SK-N-SH (cell line): ENCODE measurements at regions not wholly inside any gene's neighbourhood (a gene's known extent, or its start where the extent isn't known, plus 50 kb on each side); places are given as distances from the start of the nearest gene placed in this dataset.

Experiments used
- CTCF ChIA-PET: fragments of 300-600, 350-600 bp; formaldehyde crosslinking; extraction: SDS; loops from one replicate; lab custom pipeline; 2021; lab: Yijun Ruan, JAX
- POLR2A ChIA-PET: fragments of 350-600 bp; sonication (Branson Sonifier 250); formaldehyde crosslinking; extraction: SDS; loops from one replicate; lab custom pipeline; 2020; ENCODE audit warnings: antibody characterized with exemption, inconsistent platforms; lab: Yijun Ruan, JAX
- DNase-seq: peaks from one replicate; pipeline ENCODE4 v3.0.0; 2012
- H2AFZ ChIP-seq: fragments of 200-600 bp; sonication (generic); 2 replicates; pipeline ENCODE4 v1.8.1; 2016; ENCODE audit warnings: antibody characterized with exemption, mild to moderate bottlenecking, low read depth
- H3F3A ChIP-seq: fragments of 200-600 bp; sonication (generic); replicated peaks from 2 replicates; pipeline ENCODE3; 2016; ENCODE audit warnings: antibody characterized with exemption, mild to moderate bottlenecking; ENCODE audit not compliant: insufficient read depth
- H3K27ac ChIP-seq, 2 experiments: fragments of 200-500 bp in 1 of 2; fragments of 200-600 bp in 1 of 2; sonication (Bioruptor generic) in 1 of 2; sonication (generic), shearing (Covaris generic) in 1 of 2; 2 replicates each; pipeline versions ENCODE4 v1.5.1 to v1.6.1; 2014 to 2016; ENCODE audit warnings: low read depth in 2 of 2, inconsistent platforms in 1 of 2, low read length in 1 of 2, mild to moderate bottlenecking in 1 of 2, mixed read lengths in 1 of 2
- H3K27me3 ChIP-seq: fragments of 200-600 bp; sonication (generic), shearing (Covaris generic); 2 replicates; pipeline ENCODE4 v1.6.1; 2016; ENCODE audit warnings: mixed run types; ENCODE audit not compliant: insufficient read depth
- H3K36me3 ChIP-seq, 2 experiments: fragments of 200-500 bp in 1 of 2; fragments of 200-600 bp in 1 of 2; sonication (Bioruptor generic) in 1 of 2; sonication (generic) in 1 of 2; replicated peaks in 1 of 2; 2 replicates each; pipeline versions ENCODE3 to v1.5.1; 2014 to 2016; ENCODE audit warnings: low read length in 1 of 2, mild to moderate bottlenecking in 1 of 2; ENCODE audit not compliant: insufficient read depth in 2 of 2, control insufficient read depth in 1 of 2
- H3K4me1 ChIP-seq, 2 experiments: fragments of 200-500 bp in 1 of 2; fragments of 200-600 bp in 1 of 2; sonication (Bioruptor generic) in 1 of 2; sonication (generic), shearing (Covaris generic) in 1 of 2; 2 replicates each; pipeline versions ENCODE4 v1.5.1 to v1.6.1; 2014 to 2016; ENCODE audit warnings: low read depth in 1 of 2, low read length in 1 of 2, mixed run types in 1 of 2; ENCODE audit not compliant: insufficient read depth in 2 of 2, control insufficient read depth in 1 of 2
- H3K4me2 ChIP-seq: fragments of 200-600 bp; sonication (generic), shearing (Covaris generic); 2 replicates; pipeline ENCODE4 v1.6.1; 2017; ENCODE audit warnings: mixed run types
- H3K4me3 ChIP-seq, 2 experiments: fragments of 200-500 bp in 1 of 2; fragments of 200-600 bp in 1 of 2; sonication (Bioruptor generic) in 1 of 2; sonication (generic), shearing (Covaris generic) in 1 of 2; 2 replicates each; pipeline versions ENCODE4 v1.5.1 to v1.8.1; 2014 to 2016; ENCODE audit warnings: low read depth in 2 of 2, inconsistent platforms in 1 of 2, low read length in 1 of 2, mild to moderate bottlenecking in 1 of 2, mixed read lengths in 1 of 2, moderate library complexity in 1 of 2
- H3K79me2 ChIP-seq: fragments of 200-600 bp; sonication (generic); 2 replicates; pipeline ENCODE4 v1.8.1; 2017; ENCODE audit warnings: mild to moderate bottlenecking; ENCODE audit not compliant: insufficient read depth
- H3K9ac ChIP-seq: fragments of 200-600 bp; sonication (generic); 2 replicates; pipeline ENCODE4 v1.6.1; 2017; ENCODE audit warnings: mixed run types
- H3K9me2 ChIP-seq: fragments of 200-600 bp; sonication (generic); 2 replicates; pipeline ENCODE4 v1.6.1; 2017; ENCODE audit warnings: mixed run types
- H3K9me3 ChIP-seq: fragments of 200-600 bp; sonication (generic); 2 replicates; pipeline ENCODE4 v1.6.1; 2017; ENCODE audit warnings: mixed run types, mild to moderate bottlenecking, moderate library complexity
- H4K20me1 ChIP-seq: fragments of 200-600 bp; sonication (generic); 2 replicates; pipeline ENCODE4 v1.6.1; 2017; ENCODE audit warnings: mild to moderate bottlenecking, mixed run types; ENCODE audit not compliant: insufficient read depth
- EP300 ChIP-seq, 2 experiments: IDR thresholded peaks; 2 replicates each; pipeline versions ENCODE4 v1.4.0 to v1.6.1; 2012; ENCODE audit warnings: borderline replicate concordance in 1 of 2, low read depth in 1 of 2, low read length in 1 of 2
- FOXJ3 ChIP-seq: sonication (generic); formaldehyde crosslinking; IDR thresholded peaks from 2 replicates; pipeline ENCODE4 v1.5.1; 2020; ENCODE audit warnings: mild to moderate bottlenecking, missing genetic modification reagents
- FOXM1 ChIP-seq: IDR thresholded peaks from 2 replicates; pipeline ENCODE4 v1.4.0; 2012; ENCODE audit warnings: low read depth, mild to moderate bottlenecking
- JUND ChIP-seq: IDR thresholded peaks from 2 replicates; pipeline ENCODE4 v1.4.0; 2012
- MEF2A ChIP-seq: IDR thresholded peaks from 2 replicates; pipeline ENCODE4 v1.4.0; 2012; ENCODE audit warnings: low read depth, borderline replicate concordance
- MXI1 ChIP-seq: IDR thresholded peaks from 2 replicates; pipeline ENCODE4 v1.6.1; 2012; ENCODE audit warnings: mild to moderate bottlenecking, low read depth, low read length, improper control_type of control experiment
- NFIC ChIP-seq: IDR thresholded peaks from 2 replicates; pipeline ENCODE4 v1.4.0; 2012; ENCODE audit warnings: borderline replicate concordance
- PBX3 ChIP-seq: IDR thresholded peaks from 2 replicates; pipeline ENCODE4; 2012
- RAD21 ChIP-seq: IDR thresholded peaks from 2 replicates; pipeline ENCODE4 v1.6.1; 2012; ENCODE audit warnings: mild to moderate bottlenecking, low read length
- REST ChIP-seq: IDR thresholded peaks from 2 replicates; pipeline ENCODE4 v1.6.1; 2012; ENCODE audit warnings: mild to moderate bottlenecking, low read depth, low read length, moderate library complexity
- RXRA ChIP-seq: IDR thresholded peaks from 2 replicates; pipeline ENCODE4 v1.4.0; 2012; ENCODE audit warnings: low read depth, mild to moderate bottlenecking, borderline replicate concordance
- SMC3 ChIP-seq: IDR thresholded peaks from 2 replicates; pipeline ENCODE4 v1.6.1; 2012; ENCODE audit warnings: low read depth, low read length, improper control_type of control experiment
- USF2 ChIP-seq: fragments of 150-350 bp; IDR thresholded peaks from 2 replicates; pipeline ENCODE4 v1.6.1; 2017; ENCODE audit warnings: antibody characterized with exemption, low read length, low read depth, borderline replicate concordance
- WGBS: methylation state at CpG from one replicate; pipeline ENCODE4 v1.1.6; 2017; ENCODE audit warnings: low lambda C conversion rate; 5-methylcytosine and 5-hydroxymethylcytosine counted together
- TF ChIP-seq, protein P1 (sequence below): fragments of 200-600 bp; sonication (generic); IDR thresholded peaks from 2 replicates; pipeline ENCODE4 v1.6.1; 2017; ENCODE audit warnings: antibody characterized with exemption, mild to moderate bottlenecking, moderate library complexity
- TF ChIP-seq, protein P2 (sequence below): IDR thresholded peaks from 2 replicates; pipeline ENCODE4 v1.4.0; 2012; ENCODE audit warnings: low read depth, borderline replicate concordance
- TF ChIP-seq, protein P3 (sequence below): IDR thresholded peaks from 2 replicates; pipeline ENCODE4 v1.4.0; 2012; ENCODE audit warnings: low read depth

DNA sequence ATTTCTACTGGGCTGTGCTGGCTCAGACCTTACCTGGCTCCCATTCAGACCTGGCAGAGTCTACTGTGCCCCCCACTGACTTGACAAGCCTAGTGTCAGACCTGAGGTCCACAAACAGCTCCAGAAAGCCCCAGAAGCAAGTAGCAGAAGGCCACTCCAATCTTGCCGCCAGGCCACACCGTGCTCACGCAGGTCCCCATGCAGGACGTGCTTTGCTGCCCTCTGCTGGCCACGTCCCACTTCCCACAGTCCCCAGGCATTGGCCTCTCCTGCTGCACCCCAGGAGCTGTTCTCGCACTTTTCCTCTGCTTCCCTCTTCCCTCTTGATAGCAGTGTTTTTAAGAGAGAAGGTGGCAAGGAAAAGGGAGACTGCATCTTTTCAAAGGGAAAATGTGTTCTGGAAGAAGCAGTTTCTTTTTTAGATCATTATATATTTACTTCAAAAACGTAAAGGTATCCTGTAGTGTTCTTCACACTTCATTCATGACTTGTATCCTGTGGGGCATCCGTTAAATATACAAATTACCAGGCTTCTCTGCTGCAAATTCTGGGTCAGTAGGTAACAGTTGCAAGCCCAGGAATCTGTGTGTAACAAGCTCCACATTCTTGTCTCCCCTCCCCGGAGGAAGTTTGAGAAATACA is 81.4 kb upstream of the PAPOLG start:
- DNase-seq = peak; percentile 87
- Histone ChIP-seq H3K9ac (no peak overlapping the region), H2AFZ (no peak overlapping the region), H3K4me3 (no peak overlapping the region; a peak in 1 of 4 replicates), H3K36me3 (no peaks in the 10 kb centered on the region), H3K27me3 (no peaks in the 10 kb centered on the region; the same call in 1 of the 2 replicates), H3K27ac (no peak overlapping the region), H3K4me1 (no peaks in the 10 kb centered on the region; a peak in 1 of 4 replicates), H3K9me2 (no peaks in the 10 kb centered on the region), H3K79me2 (no peaks in the 10 kb centered on the region), H3F3A (no peaks in the 10 kb centered on the region), H4K20me1 (no peaks in the 10 kb centered on the region), H3K4me2 (no peak overlapping the region), H3K9me3 (no peaks in the 10 kb centered on the region)
- ChIA-PET POLR2A (no interaction called here), CTCF (interaction anchor here (0.6 to 3.8 kb wide), 55 partner anchors 9 to 1052 kb away, joined by 3 to 36 read pairs (median 5); no protein-coding TSS in a partner anchor)
- 24% methylated on average over 9 of the region's 9 CpGs for WGBS
- TF ChIP-seq FOXJ3 (no peak), NFIC (no peak), EP300 (IDR thresholded peaks at IDR 0.05; ENCODE audit: borderline replicate concordance in 1 of 2, low read depth in 1 of 2, low read length in 1 of 2) (no peak), RAD21 (peak; percentile 76), SMC3 (peak; percentile 75), PBX3 (no peak), MEF2A (no peak), USF2 (no peak), MXI1 (0 out of 2 replicates have a peak, but pooled peaks have one; percentile 22), JUND (no peak), FOXM1 (no peak)
- TF ChIP-seq, protein P1, sequence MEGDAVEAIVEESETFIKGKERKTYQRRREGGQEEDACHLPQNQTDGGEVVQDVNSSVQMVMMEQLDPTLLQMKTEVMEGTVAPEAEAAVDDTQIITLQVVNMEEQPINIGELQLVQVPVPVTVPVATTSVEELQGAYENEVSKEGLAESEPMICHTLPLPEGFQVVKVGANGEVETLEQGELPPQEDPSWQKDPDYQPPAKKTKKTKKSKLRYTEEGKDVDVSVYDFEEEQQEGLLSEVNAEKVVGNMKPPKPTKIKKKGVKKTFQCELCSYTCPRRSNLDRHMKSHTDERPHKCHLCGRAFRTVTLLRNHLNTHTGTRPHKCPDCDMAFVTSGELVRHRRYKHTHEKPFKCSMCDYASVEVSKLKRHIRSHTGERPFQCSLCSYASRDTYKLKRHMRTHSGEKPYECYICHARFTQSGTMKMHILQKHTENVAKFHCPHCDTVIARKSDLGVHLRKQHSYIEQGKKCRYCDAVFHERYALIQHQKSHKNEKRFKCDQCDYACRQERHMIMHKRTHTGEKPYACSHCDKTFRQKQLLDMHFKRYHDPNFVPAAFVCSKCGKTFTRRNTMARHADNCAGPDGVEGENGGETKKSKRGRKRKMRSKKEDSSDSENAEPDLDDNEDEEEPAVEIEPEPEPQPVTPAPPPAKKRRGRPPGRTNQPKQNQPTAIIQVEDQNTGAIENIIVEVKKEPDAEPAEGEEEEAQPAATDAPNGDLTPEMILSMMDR = peak; percentile 86
- TF ChIP-seq, protein P2, sequence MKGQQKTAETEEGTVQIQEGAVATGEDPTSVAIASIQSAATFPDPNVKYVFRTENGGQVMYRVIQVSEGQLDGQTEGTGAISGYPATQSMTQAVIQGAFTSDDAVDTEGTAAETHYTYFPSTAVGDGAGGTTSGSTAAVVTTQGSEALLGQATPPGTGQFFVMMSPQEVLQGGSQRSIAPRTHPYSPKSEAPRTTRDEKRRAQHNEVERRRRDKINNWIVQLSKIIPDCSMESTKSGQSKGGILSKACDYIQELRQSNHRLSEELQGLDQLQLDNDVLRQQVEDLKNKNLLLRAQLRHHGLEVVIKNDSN = no peak

DNA sequence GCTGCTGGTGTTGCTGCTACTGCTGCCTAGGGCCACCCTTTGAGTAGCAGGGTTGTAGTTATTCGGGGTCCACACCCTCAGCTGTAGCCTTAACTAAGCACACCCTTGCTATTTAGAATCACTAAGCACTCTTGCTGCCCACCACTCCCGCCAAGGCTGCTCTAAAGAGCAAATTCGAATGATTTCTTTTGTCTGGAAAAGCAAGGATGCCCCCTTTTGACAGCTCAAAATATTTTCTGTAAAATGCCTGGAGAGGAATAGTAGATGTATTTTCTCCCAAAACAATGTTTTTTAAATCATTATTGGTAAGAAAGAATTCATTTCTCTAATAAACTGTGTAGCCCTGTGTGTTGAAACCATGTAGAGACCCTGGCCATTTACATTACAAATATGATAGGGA is 80.8 kb upstream of the PAPOLG start:
- Histone ChIP-seq H3K27ac (no peak overlapping the region), H3K9ac (no peak overlapping the region), H3K9me3 (no peaks in the 10 kb centered on the region), H3K79me2 (no peaks in the 10 kb centered on the region), H3K36me3 (no peaks in the 10 kb centered on the region), H3K4me2 (no peak overlapping the region), H3K4me1 (no peaks in the 10 kb centered on the region; a peak in 1 of 4 replicates), H3F3A (no peaks in the 10 kb centered on the region), H3K27me3 (no peaks in the 10 kb centered on the region; the same call in 1 of the 2 replicates), H3K9me2 (no peaks in the 10 kb centered on the region), H3K4me3 (no peak overlapping the region), H4K20me1 (no peaks in the 10 kb centered on the region), H2AFZ (no peak overlapping the region)
- CTCF ChIA-PET = interaction anchor here (0.6 to 3.8 kb wide), 49 partner anchors 8 to 383 kb away, joined by 3 to 36 read pairs (median 5); no protein-coding TSS in a partner anchor
- WGBS = 22% methylated on average over 3 of the region's 3 CpGs
- DNase-seq = peak; percentile 16
- POLR2A ChIA-PET = no interaction called here
- no peak for TF ChIP-seq USF2
- TF ChIP-seq REST = no peak
- no peak for TF ChIP-seq PBX3
- TF ChIP-seq, protein P3, sequence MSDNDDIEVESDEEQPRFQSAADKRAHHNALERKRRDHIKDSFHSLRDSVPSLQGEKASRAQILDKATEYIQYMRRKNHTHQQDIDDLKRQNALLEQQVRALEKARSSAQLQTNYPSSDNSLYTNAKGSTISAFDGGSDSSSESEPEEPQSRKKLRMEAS = no peak
- TF ChIP-seq RXRA = no peak
